NCI-H69 (cell line): ENCODE measurements at regions not wholly inside any gene's neighbourhood (a gene's known extent, or its start where the extent isn't known, plus 50 kb on each side); places are given as distances from the start of the nearest gene placed in this dataset.
"Not testable (repeated sequence)": the region's sequence is repeated elsewhere in the genome, so short reads cannot be mapped to it uniquely, and the experiment has no call there.

Experiments used
- DNase-seq: peaks from one replicate; lab custom pipeline; 2025; lab: John Stamatoyannopoulos, UW

GRCh38 chr2:122070241-122070731, 314.8 kb downstream of the TSN start:
- no peak for DNase-seq

- no peak for DNase-seq
Measured at GRCh38 chr2:122072666-122073065, 317.2 kb downstream of the TSN start.

GRCh38 chr2:122074201-122074600, 318.8 kb downstream of the TSN start:
- DNase-seq: no peak

GRCh38 chr2:122075381-122075780, 319.9 kb downstream of the TSN start:
- DNase-seq: no peak

GRCh38 chr2:122077114-122077513, 321.7 kb downstream of the TSN start:
- no peak for DNase-seq

GRCh38 chr2:122077771-122078170, 322.3 kb downstream of the TSN start:
- DNase-seq: no peak

- no peak for DNase-seq
Measured at GRCh38 chr2:122078451-122078850, 323.0 kb downstream of the TSN start.

- no peak for DNase-seq
Measured at GRCh38 chr2:122079844-122080243, 324.4 kb downstream of the TSN start.

GRCh38 chr2:122080316-122080715, 324.9 kb downstream of the TSN start:
- no peak for DNase-seq

GRCh38 chr2:122080871-122081270, 325.4 kb downstream of the TSN start:
- DNase-seq: no peak

- no peak for DNase-seq
Measured at GRCh38 chr2:122081751-122082150, 326.3 kb downstream of the TSN start.

GRCh38 chr2:122083256-122084048, 328.0 kb downstream of the TSN start:
- no peak for DNase-seq

GRCh38 chr2:122085672-122086071, 330.2 kb downstream of the TSN start:
- not testable (repeated sequence) for DNase-seq

GRCh38 chr2:122094557-122094956, 339.1 kb downstream of the TSN start:
- no peak for DNase-seq

- DNase-seq: no peak
Measured at GRCh38 chr2:122096761-122097160, 341.3 kb downstream of the TSN start.

- no peak for DNase-seq
Measured at GRCh38 chr2:122098306-122098705, 342.9 kb downstream of the TSN start.

- DNase-seq: no peak
Measured at GRCh38 chr2:122100346-122100745, 344.9 kb downstream of the TSN start.

GRCh38 chr2:122100756-122101155, 345.3 kb downstream of the TSN start:
- DNase-seq: no peak

GRCh38 chr2:122101319-122101718, 345.9 kb downstream of the TSN start:
- no peak for DNase-seq

GRCh38 chr2:122105171-122105876, 349.9 kb downstream of the TSN start:
- DNase-seq: no peak

- no peak for DNase-seq
Measured at GRCh38 chr2:122105877-122106206, 350.4 kb downstream of the TSN start.

GRCh38 chr2:122108186-122108585, 352.7 kb downstream of the TSN start:
- no peak for DNase-seq

GRCh38 chr2:122112216-122113005, 357.0 kb downstream of the TSN start:
- no peak for DNase-seq
